GM12875 (cell line): ENCODE measurements at regions not wholly inside any gene's neighbourhood (a gene's known extent, or its start where the extent isn't known, plus 50 kb on each side); places are given as distances from the start of the nearest gene placed in this dataset.
A peak's percentile ranks its signal among the peaks of the same experiment; 100 is the strongest.

Source experiments
- H3K4me3 ChIP-seq: one replicate; pipeline ENCODE4 v1.5.1; 2011; ENCODE audit warnings: low read depth, low read length, control low read depth
- TF ChIP-seq, protein P1 (sequence below): IDR thresholded peaks from 2 replicates; pipeline ENCODE4 v1.5.1; 2011; ENCODE audit warnings: low read depth, mild to moderate bottlenecking, control low read depth, inconsistent platforms, low read length, moderate library complexity, borderline replicate concordance; ENCODE audit not compliant: insufficient read depth

DNA sequence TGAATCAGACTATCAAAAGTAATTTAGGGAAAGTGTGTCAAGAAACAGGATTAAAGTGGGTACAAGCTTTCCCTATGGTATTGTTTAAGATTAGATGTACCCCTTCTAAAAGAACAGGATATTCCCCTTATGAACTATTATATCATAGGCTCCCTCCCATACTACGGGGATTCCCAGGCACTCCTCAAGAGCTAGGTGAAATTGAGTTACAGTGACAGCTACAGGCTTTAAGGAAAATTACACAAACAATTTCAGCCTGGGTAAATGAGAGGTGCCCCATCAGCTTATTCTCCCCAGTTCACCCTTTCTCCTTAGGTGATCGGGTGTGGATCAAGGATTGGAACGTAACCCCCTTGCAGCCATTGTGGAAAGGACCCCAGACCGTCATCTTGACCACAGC lies 240.8 kb upstream of the CNTN6 start:
- no peak overlapping the region for H3K4me3 ChIP-seq
- TF ChIP-seq, protein P1, sequence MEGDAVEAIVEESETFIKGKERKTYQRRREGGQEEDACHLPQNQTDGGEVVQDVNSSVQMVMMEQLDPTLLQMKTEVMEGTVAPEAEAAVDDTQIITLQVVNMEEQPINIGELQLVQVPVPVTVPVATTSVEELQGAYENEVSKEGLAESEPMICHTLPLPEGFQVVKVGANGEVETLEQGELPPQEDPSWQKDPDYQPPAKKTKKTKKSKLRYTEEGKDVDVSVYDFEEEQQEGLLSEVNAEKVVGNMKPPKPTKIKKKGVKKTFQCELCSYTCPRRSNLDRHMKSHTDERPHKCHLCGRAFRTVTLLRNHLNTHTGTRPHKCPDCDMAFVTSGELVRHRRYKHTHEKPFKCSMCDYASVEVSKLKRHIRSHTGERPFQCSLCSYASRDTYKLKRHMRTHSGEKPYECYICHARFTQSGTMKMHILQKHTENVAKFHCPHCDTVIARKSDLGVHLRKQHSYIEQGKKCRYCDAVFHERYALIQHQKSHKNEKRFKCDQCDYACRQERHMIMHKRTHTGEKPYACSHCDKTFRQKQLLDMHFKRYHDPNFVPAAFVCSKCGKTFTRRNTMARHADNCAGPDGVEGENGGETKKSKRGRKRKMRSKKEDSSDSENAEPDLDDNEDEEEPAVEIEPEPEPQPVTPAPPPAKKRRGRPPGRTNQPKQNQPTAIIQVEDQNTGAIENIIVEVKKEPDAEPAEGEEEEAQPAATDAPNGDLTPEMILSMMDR: peak; percentile 20; the same call in 1 of the 2 replicates

DNA sequence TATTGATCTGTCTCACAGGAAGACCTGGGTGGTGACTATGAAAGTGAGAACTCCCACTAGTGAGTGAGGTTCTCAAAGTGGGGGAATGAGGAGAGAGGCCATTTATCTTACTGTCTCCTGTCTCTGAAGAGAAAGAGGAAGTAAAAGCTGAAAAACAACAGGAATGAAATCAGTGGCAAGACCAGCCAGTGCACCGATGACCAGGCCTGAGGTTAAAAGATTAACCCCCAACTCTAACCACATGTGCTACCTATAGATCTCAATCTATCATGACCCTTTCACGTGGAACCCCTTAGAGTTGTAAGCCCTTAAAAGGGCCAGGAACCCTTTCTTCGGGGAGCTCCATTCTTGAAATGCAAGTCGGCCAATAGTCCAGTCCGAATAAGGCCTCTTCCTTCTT lies 239.3 kb upstream of the CNTN6 start:
- TF ChIP-seq, protein P1: no peak
- H3K4me3 ChIP-seq: no peak overlapping the region

DNA sequence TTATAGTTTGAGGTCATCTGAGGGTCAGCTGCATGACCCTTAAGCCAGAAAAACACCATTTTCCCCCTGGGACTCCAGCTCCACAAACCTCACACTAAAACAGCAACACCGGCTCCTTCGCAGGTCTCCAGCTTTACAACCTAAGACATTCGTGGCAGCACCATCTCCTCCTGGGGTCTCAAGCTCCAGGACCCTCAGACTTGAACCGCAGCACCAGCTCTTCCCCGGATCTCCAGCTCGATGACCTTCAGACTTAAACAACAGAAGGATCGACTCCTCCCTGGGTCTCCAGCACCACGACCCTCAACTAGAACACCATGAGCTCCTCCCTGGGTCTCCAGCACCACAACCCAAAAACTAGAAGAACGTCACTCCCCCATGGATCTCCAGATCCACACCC lies 233.7 kb upstream of the CNTN6 start:
- TF ChIP-seq, protein P1: no peak
- no peak overlapping the region for H3K4me3 ChIP-seq

DNA sequence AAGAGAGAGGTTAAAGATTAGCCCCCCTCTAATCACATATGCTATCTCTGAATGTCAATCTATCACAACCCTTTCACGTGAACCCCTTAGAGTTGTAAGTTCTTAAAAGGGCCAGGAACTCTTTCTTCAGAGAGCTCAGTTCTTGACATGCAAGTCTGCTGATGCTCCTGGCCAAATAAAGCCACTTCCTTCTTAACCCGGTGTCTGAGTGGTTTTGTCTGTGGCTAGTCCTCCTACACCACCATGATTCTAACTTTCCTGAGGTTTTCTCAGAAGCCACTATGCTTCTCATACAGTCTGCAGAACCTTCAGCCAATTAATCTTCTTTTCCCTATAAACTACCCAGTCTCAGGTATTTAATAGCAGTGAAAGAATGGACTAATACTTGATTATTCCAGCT lies 231.1 kb upstream of the CNTN6 start:
- TF ChIP-seq, protein P1: no peak

DNA sequence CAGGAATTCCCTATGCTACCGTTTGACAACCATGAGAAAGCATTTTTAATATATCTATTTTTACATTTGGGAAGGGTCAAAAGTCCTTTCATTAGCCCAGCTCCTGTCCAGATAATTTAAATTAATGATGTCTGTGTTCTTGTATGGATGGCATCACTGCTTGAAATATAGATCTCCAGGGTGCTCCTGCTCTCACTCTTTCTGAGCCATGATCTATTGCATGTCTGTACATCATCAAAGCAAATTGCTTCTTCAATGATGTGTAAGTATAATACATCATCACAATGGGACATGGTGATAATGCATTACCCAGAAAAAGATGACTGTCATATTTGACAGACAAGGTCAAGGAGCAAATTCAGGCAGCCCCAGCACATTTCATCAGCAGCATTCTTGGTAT lies 223.6 kb upstream of the CNTN6 start:
- no peak overlapping the region for H3K4me3 ChIP-seq
- TF ChIP-seq, protein P1: no peak

More for the DNA sequence above, 231.1 kb upstream of the CNTN6 start:
- H3K4me3 ChIP-seq: no peak overlapping the region

DNA sequence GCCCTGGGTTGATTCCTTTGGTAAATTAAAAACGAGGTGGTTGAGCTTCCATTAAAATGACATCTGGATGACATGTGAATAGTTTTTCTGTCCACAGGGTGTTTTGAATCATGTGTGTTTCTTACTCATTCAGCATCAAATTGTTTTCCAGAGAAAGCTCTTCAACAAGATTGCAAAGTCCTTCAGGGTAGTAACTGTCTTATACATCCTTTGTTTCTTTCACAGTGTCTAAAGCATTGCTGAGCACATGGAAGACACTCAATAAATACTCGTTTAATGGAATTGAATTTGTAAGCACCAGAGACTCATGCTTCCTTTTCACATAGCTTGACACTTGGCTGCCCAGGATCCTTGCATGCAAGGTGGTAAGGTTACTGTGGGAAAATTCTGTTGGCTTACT lies 223.1 kb upstream of the CNTN6 start:
- TF ChIP-seq, protein P1: no peak
- no peak overlapping the region for H3K4me3 ChIP-seq

DNA sequence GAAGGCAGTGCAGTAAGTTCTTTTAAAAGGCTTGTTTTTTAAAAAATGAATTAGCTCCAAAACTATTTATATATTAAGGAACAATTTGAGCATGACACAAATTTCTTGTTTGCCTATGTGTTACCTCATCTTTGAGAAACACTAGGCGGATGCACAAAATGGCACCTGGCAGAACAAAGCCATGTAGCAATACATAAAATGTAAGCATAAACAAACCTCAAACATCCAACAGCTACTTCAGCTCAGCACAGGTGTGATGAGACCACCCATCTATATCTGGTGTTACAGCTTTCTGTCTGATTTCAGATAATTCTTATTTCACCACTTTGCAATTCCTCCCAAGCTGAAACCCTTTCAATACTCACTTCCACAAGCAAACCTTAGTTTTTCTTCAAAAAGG lies 221.2 kb upstream of the CNTN6 start:
- TF ChIP-seq, protein P1: no peak
- no peak overlapping the region for H3K4me3 ChIP-seq
